WI38 (cell line): ENCODE measurements at regions not wholly inside any gene's neighbourhood (a gene's known extent, or its start where the extent isn't known, plus 50 kb on each side); places are given as distances from the start of the nearest gene placed in this dataset.
"Not testable (repeated sequence)": the region's sequence is repeated elsewhere in the genome, so short reads cannot be mapped to it uniquely, and the experiment has no call there.

ENCODE experiments used
- H3K4me3 ChIP-seq: 2 replicates; pipeline ENCODE4 v1.5.1; 2011; ENCODE audit warnings: low read depth, mild to moderate bottlenecking, control low read depth, low read length
- TF ChIP-seq, protein P1 (sequence below): IDR thresholded peaks from 2 replicates; pipeline ENCODE4 v1.5.1; 2012; ENCODE audit warnings: low read depth, mild to moderate bottlenecking, control low read depth, low read length

- TF ChIP-seq, protein P1, sequence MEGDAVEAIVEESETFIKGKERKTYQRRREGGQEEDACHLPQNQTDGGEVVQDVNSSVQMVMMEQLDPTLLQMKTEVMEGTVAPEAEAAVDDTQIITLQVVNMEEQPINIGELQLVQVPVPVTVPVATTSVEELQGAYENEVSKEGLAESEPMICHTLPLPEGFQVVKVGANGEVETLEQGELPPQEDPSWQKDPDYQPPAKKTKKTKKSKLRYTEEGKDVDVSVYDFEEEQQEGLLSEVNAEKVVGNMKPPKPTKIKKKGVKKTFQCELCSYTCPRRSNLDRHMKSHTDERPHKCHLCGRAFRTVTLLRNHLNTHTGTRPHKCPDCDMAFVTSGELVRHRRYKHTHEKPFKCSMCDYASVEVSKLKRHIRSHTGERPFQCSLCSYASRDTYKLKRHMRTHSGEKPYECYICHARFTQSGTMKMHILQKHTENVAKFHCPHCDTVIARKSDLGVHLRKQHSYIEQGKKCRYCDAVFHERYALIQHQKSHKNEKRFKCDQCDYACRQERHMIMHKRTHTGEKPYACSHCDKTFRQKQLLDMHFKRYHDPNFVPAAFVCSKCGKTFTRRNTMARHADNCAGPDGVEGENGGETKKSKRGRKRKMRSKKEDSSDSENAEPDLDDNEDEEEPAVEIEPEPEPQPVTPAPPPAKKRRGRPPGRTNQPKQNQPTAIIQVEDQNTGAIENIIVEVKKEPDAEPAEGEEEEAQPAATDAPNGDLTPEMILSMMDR = peak; percentile 26; the same call in 1 of the 2 replicates
- no peak overlapping the region for H3K4me3 ChIP-seq
Measured at GRCh38 chr1:209190591-209191261, 392.8 kb upstream of the CAMK1G start.

- H3K4me3 ChIP-seq = no peak overlapping the region
- TF ChIP-seq, protein P1 = no peak
Measured at GRCh38 chr1:209191262-209191634, 392.3 kb upstream of the CAMK1G start.

DNA sequence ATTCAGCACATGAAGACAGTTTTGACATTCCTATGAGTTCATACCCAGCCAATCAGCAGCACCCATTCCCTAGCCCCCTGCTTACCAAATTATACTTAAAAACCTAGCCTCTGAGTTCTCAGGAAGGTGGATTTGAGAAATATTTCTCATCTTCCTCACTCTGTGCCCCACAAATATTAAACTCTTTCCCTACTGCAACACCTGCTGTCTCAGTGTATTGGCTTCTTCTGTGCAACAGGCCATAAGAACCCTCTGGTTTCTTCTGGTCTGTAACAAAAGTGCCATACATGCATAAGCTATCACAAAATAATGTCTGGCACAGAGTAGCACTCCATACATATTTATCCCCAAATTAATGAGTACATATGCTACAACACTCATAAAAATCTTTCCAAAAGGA is 387.4 kb upstream of the CAMK1G start:
- TF ChIP-seq, protein P1 = no peak

GRCh38 chr1:209198961-209199750 is 384.4 kb upstream of the CAMK1G start:
- H3K4me3 ChIP-seq = no peak overlapping the region
- TF ChIP-seq, protein P1 = no peak

More for the DNA sequence above, 387.4 kb upstream of the CAMK1G start:
- no peak overlapping the region for H3K4me3 ChIP-seq

GRCh38 chr1:209199822-209200221 is 383.7 kb upstream of the CAMK1G start:
- TF ChIP-seq, protein P1 = no peak
- no peak overlapping the region for H3K4me3 ChIP-seq

- not testable (repeated sequence) for H3K4me3 ChIP-seq
Measured at GRCh38 chr1:209202321-209202720, 381.2 kb upstream of the CAMK1G start.

DNA sequence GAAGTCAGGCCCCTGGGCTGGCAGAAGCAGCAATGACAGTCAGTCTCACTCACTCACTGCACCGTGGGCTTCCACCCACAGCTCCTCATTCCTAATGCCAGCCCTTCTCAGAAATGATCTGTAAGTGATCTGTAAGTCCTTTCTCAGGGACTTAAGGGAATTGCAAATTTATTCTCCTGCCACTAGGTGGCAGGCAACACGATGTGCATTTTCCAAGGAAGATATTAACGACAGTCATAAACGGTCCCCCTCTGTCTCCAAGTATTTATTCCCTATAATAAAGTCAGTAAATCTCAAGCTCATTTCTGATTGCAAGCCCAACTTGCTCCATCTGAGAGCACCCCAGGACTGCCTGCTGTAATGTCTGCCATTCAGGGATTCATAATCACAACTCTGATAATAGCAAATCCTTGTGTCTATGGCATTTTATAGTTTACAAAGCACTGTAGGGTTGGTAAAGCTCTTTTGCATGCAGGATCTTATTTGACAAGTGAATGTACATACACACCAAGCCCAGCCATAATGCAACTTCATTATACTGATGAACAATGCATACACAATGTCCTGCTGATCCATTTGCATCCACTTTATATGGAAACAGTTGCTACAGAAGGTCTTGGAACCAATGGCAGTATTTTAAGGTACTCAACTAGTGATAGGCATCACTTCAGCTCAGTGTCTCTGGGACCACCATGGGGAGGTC is 380.5 kb upstream of the CAMK1G start:
- H3K4me3 ChIP-seq = no peak overlapping the region
- TF ChIP-seq, protein P1 = peak; percentile 50
